T-cell (primary cell): ENCODE measurements at regions not wholly inside any gene's neighbourhood (a gene's known extent, or its start where the extent isn't known, plus 50 kb on each side); places are given as distances from the start of the nearest gene placed in this dataset.

Experiments used
- ATAC-seq, 4 experiments: fragments of 200-7000 bp in 3 of 4; fragments of 150-1000 bp in 1 of 4; cut with Tn5 transposase; replicated peaks in 1 of 4; 1 replicate in 3 of 4; 2 replicates in 1 of 4; pipeline ENCODE4 v1.10.0; 2021; ENCODE audit warnings: moderate library complexity in 3 of 4, mild to moderate bottlenecking in 2 of 4, moderate number of reproducible peaks in 1 of 4
- CTCF ChIA-PET, 2 donors: fragments of 300-600 bp; sonication (Branson Sonifier 250); formaldehyde crosslinking; loops; one replicate each; lab custom pipeline; 2022; ENCODE audit warnings: antibody characterized with exemption in 2 of 2; lab: Charles Lee
- POLR2A ChIA-PET, 2 donors: fragments of 300-600 bp; sonication (Branson Sonifier 250); formaldehyde crosslinking; loops; one replicate each; lab custom pipeline; 2022; ENCODE audit warnings: antibody characterized with exemption in 2 of 2; lab: Charles Lee
- DNase-seq, 35 experiments: peaks; one replicate each; pipeline versions ENCODE4 v3.0.0 to v3.0.0-alpha.2; 2013 to 2023
- H3K27ac ChIP-seq: one replicate; pipeline ENCODE4 v1.5.1; 2013; ENCODE audit warnings: low read length
- H3K27me3 ChIP-seq, 2 experiments: replicated peaks in 1 of 2; 1 replicate in 1 of 2; 2 replicates in 1 of 2; pipeline versions ENCODE4 v1.6.1 to v1.7.0; 2013; ENCODE audit warnings: low read length in 1 of 2, mixed read lengths in 1 of 2; ENCODE audit not compliant: control insufficient read depth in 2 of 2, insufficient read depth in 2 of 2; ENCODE audit errors: extremely low read depth in 1 of 2
- H3K36me3 ChIP-seq, 2 donors: 1 replicate in 1 of 2; 2 replicates in 1 of 2; pipeline versions ENCODE4 v1.6.1 to v1.7.0; 2013; ENCODE audit warnings: low read length in 1 of 2; ENCODE audit not compliant: control insufficient read depth in 2 of 2, insufficient read depth in 1 of 2; ENCODE audit errors: extremely low read depth in 1 of 2
- H3K4me1 ChIP-seq, 2 experiments: 1 replicate in 1 of 2; 2 replicates in 1 of 2; pipeline versions ENCODE4 v1.6.1 to v1.7.0; 2013; ENCODE audit warnings: low read length in 2 of 2, mixed read lengths in 1 of 2; ENCODE audit not compliant: insufficient read depth in 2 of 2, control insufficient read depth in 1 of 2; ENCODE audit errors: extremely low read depth in 1 of 2
- H3K4me3 ChIP-seq, 2 donors: 1 replicate in 1 of 2; 2 replicates in 1 of 2; pipeline versions ENCODE4 v1.5.1 to v1.7.0; 2013; ENCODE audit warnings: mild to moderate bottlenecking in 2 of 2, low read length in 1 of 2, moderate library complexity in 1 of 2; ENCODE audit not compliant: control insufficient read depth in 1 of 2; ENCODE audit errors: extremely low read depth in 1 of 2
- H3K9me3 ChIP-seq: 2 replicates; pipeline ENCODE4 v1.7.0; 2013
- H3K27ac Mint-ChIP-seq, 2 donors: one replicate each; pipeline ENCODE4 v1.8.0; 2020 to 2021; ENCODE audit warnings: mild to moderate bottlenecking in 2 of 2, mixed read lengths in 2 of 2
- H3K27me3 Mint-ChIP-seq, 2 donors: one replicate each; pipeline ENCODE4 v1.8.0; 2021 to 2022; ENCODE audit warnings: mixed read lengths in 2 of 2
- H3K36me3 Mint-ChIP-seq: one replicate; pipeline ENCODE4 v1.8.0; 2021; ENCODE audit warnings: mixed read lengths
- H3K4me1 Mint-ChIP-seq, 3 donors: one replicate each; pipeline ENCODE4 v1.8.0; 2020 to 2022; ENCODE audit warnings: mixed read lengths in 3 of 3, mild to moderate bottlenecking in 1 of 3
- H3K4me3 Mint-ChIP-seq, 3 donors: one replicate each; pipeline ENCODE4 v1.8.0; 2020 to 2022; ENCODE audit warnings: mild to moderate bottlenecking in 3 of 3, mixed read lengths in 3 of 3, moderate library complexity in 3 of 3
- H3K9me3 Mint-ChIP-seq, 3 donors: one replicate each; pipeline ENCODE4 v1.8.0; 2020 to 2022; ENCODE audit warnings: mixed read lengths in 3 of 3
- WGBS: methylation state at CpG from one replicate; pipeline ENCODE4 v1.1.5; 2013; ENCODE audit warnings: missing lambda C conversion rate; ENCODE audit not compliant: insufficient coverage; 5-methylcytosine and 5-hydroxymethylcytosine counted together

- Histone ChIP-seq H3K9me3 (no peaks in the 10 kb centered on the region), H3K4me3 (no peak overlapping the region), H3K4me1 (no peaks in the 10 kb centered on the region), H3K36me3 (no peaks in the 10 kb centered on the region), H3K27me3 (peaks cover 0 to 4% of the 10 kb centered on the region in 2 experiments), H3K27ac (no peak overlapping the region)
- ChIA-PET POLR2A (no interaction called here), CTCF (no interaction called here)
- ATAC-seq, result no peak
- no peaks in the 10 kb centered on the region for H3K36me3 Mint-ChIP-seq
- H3K9me3 Mint-ChIP-seq, result no peaks in the 10 kb centered on the region
- no peaks in the 10 kb centered on the region for H3K4me1 Mint-ChIP-seq
- DNase-seq, result no peak
- 89% methylated on average over 3 of the region's 5 CpGs for WGBS
- peaks cover 0 to 7% of the 10 kb centered on the region in 2 donors for H3K27me3 Mint-ChIP-seq
- H3K4me3 Mint-ChIP-seq, result no peak overlapping the region
- no peak overlapping the region for H3K27ac Mint-ChIP-seq
Observed at GRCh38 chr1:94595658-94596057, 54.1 kb upstream of the F3 start.

DNA sequence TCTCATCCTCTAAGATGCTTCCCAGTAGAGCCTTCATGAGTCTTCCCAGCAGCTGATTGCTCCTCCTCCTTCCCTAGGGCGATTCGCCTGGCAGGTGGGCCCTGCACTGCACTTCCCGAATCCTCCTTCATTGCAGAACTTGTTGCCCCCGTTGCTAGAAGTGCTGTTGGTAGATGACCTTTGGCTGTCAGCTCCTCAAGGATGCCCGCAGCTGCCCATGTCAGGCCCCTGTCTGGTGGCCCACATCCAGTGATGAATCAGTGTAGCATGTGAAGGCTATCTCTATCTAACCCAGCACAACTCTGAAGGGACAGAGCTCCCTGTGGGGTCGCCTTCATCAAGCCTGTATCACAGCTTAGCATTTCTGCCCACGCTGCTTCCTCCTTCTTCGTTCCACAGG, 52.1 kb upstream of the F3 start:
- H3K36me3 Mint-ChIP-seq, result no peaks in the 10 kb centered on the region
- Histone ChIP-seq H3K27me3 (peaks cover 0 to 4% of the 10 kb centered on the region in 2 experiments), H3K27ac (no peak overlapping the region), H3K9me3 (no peaks in the 10 kb centered on the region), H3K36me3 (no peaks in the 10 kb centered on the region), H3K4me1 (no peaks in the 10 kb centered on the region), H3K4me3 (no peak overlapping the region)
- WGBS, result 85% methylated on average over 4 of the region's 8 CpGs
- ATAC-seq (no peak), DNase-seq (no peak)
- ChIA-PET POLR2A (no interaction called here), CTCF (no interaction called here)
- no peak overlapping the region for H3K27ac Mint-ChIP-seq
- no peaks in the 10 kb centered on the region for H3K4me1 Mint-ChIP-seq
- no peaks in the 10 kb centered on the region for H3K9me3 Mint-ChIP-seq
- H3K27me3 Mint-ChIP-seq, result peaks cover 0 to 17% of the 10 kb centered on the region in 2 donors
- no peak overlapping the region for H3K4me3 Mint-ChIP-seq

GRCh38 chr1:94592571-94592920, 51.0 kb upstream of the F3 start:
- Mint-ChIP-seq H3K27ac (no peak overlapping the region), H3K9me3 (no peaks in the 10 kb centered on the region), H3K4me1 (no peaks in the 10 kb centered on the region), H3K4me3 (no peak overlapping the region), H3K36me3 (no peaks in the 10 kb centered on the region), H3K27me3 (peaks cover 0 to 17% of the 10 kb centered on the region in 2 donors)
- WGBS, result 100% methylated on average over 1 of the region's 2 CpGs
- no peaks in the 10 kb centered on the region for H3K27me3 ChIP-seq
- no peak overlapping the region for H3K4me3 ChIP-seq
- no peak for ATAC-seq
- H3K27ac ChIP-seq, result no peak overlapping the region
- H3K36me3 ChIP-seq, result no peaks in the 10 kb centered on the region
- CTCF ChIA-PET, result interaction anchor here in 1 of 2 donors (0.6 kb wide), 1 partner anchor 1195 kb away, joined by 5 read pairs; no protein-coding TSS in a partner anchor
- no peaks in the 10 kb centered on the region for H3K9me3 ChIP-seq
- H3K4me1 ChIP-seq, result no peaks in the 10 kb centered on the region
- POLR2A ChIA-PET, result no interaction called here
- no peak for DNase-seq

- no peak overlapping the region for H3K27ac ChIP-seq
- no peaks in the 10 kb centered on the region for H3K36me3 Mint-ChIP-seq
- no peak overlapping the region for H3K4me3 ChIP-seq
- no peak overlapping the region for H3K4me3 Mint-ChIP-seq
- no peaks in the 10 kb centered on the region for H3K9me3 ChIP-seq
- CTCF ChIA-PET, result interaction anchor here in 1 of 2 donors (0.6 kb wide), 1 partner anchor 1194 kb away, joined by 5 read pairs; no protein-coding TSS in a partner anchor
- 85% methylated on average over 4 of the region's 7 CpGs for WGBS
- no peaks in the 10 kb centered on the region for H3K4me1 ChIP-seq
- ATAC-seq, result no peak
- H3K27ac Mint-ChIP-seq, result no peak overlapping the region
- DNase-seq, result no peak
- no peaks in the 10 kb centered on the region for H3K36me3 ChIP-seq
- POLR2A ChIA-PET, result interaction anchor here in 1 of 2 donors (0.6 kb wide), 1 partner anchor 76 kb away, joined by 3 read pairs; no protein-coding TSS in a partner anchor
- H3K4me1 Mint-ChIP-seq, result no peaks in the 10 kb centered on the region
- H3K27me3 Mint-ChIP-seq, result peaks cover 0 to 16% of the 10 kb centered on the region in 2 donors
- no peaks in the 10 kb centered on the region for H3K27me3 ChIP-seq
- no peaks in the 10 kb centered on the region for H3K9me3 Mint-ChIP-seq
Observed at GRCh38 chr1:94591823-94592570, 50.4 kb upstream of the F3 start.
